SK-N-SH (cell line): ENCODE measurements at regions not wholly inside any gene's neighbourhood (a gene's known extent, or its start where the extent isn't known, plus 50 kb on each side); places are given as distances from the start of the nearest gene placed in this dataset.

ENCODE experiments used
- CTCF ChIA-PET: fragments of 300-600, 350-600 bp; formaldehyde crosslinking; extraction: SDS; loops from one replicate; lab custom pipeline; 2021; lab: Yijun Ruan, JAX
- POLR2A ChIA-PET: fragments of 350-600 bp; sonication (Branson Sonifier 250); formaldehyde crosslinking; extraction: SDS; loops from one replicate; lab custom pipeline; 2020; ENCODE audit warnings: antibody characterized with exemption, inconsistent platforms; lab: Yijun Ruan, JAX
- DNase-seq: peaks from one replicate; pipeline ENCODE4 v3.0.0; 2012
- H2AFZ ChIP-seq: fragments of 200-600 bp; sonication (generic); 2 replicates; pipeline ENCODE4 v1.8.1; 2016; ENCODE audit warnings: antibody characterized with exemption, mild to moderate bottlenecking, low read depth
- H3F3A ChIP-seq: fragments of 200-600 bp; sonication (generic); replicated peaks from 2 replicates; pipeline ENCODE3; 2016; ENCODE audit warnings: antibody characterized with exemption, mild to moderate bottlenecking; ENCODE audit not compliant: insufficient read depth
- H3K27ac ChIP-seq, 2 experiments: fragments of 200-500 bp in 1 of 2; fragments of 200-600 bp in 1 of 2; sonication (Bioruptor generic) in 1 of 2; sonication (generic), shearing (Covaris generic) in 1 of 2; 2 replicates each; pipeline versions ENCODE4 v1.5.1 to v1.6.1; 2014 to 2016; ENCODE audit warnings: low read depth in 2 of 2, inconsistent platforms in 1 of 2, low read length in 1 of 2, mild to moderate bottlenecking in 1 of 2, mixed read lengths in 1 of 2
- H3K27me3 ChIP-seq: fragments of 200-600 bp; sonication (generic), shearing (Covaris generic); 2 replicates; pipeline ENCODE4 v1.6.1; 2016; ENCODE audit warnings: mixed run types; ENCODE audit not compliant: insufficient read depth
- H3K36me3 ChIP-seq, 2 experiments: fragments of 200-500 bp in 1 of 2; fragments of 200-600 bp in 1 of 2; sonication (Bioruptor generic) in 1 of 2; sonication (generic) in 1 of 2; replicated peaks in 1 of 2; 2 replicates each; pipeline versions ENCODE3 to v1.5.1; 2014 to 2016; ENCODE audit warnings: low read length in 1 of 2, mild to moderate bottlenecking in 1 of 2; ENCODE audit not compliant: insufficient read depth in 2 of 2, control insufficient read depth in 1 of 2
- H3K4me1 ChIP-seq, 2 experiments: fragments of 200-500 bp in 1 of 2; fragments of 200-600 bp in 1 of 2; sonication (Bioruptor generic) in 1 of 2; sonication (generic), shearing (Covaris generic) in 1 of 2; 2 replicates each; pipeline versions ENCODE4 v1.5.1 to v1.6.1; 2014 to 2016; ENCODE audit warnings: low read depth in 1 of 2, low read length in 1 of 2, mixed run types in 1 of 2; ENCODE audit not compliant: insufficient read depth in 2 of 2, control insufficient read depth in 1 of 2
- H3K4me2 ChIP-seq: fragments of 200-600 bp; sonication (generic), shearing (Covaris generic); 2 replicates; pipeline ENCODE4 v1.6.1; 2017; ENCODE audit warnings: mixed run types
- H3K4me3 ChIP-seq, 2 experiments: fragments of 200-500 bp in 1 of 2; fragments of 200-600 bp in 1 of 2; sonication (Bioruptor generic) in 1 of 2; sonication (generic), shearing (Covaris generic) in 1 of 2; 2 replicates each; pipeline versions ENCODE4 v1.5.1 to v1.8.1; 2014 to 2016; ENCODE audit warnings: low read depth in 2 of 2, inconsistent platforms in 1 of 2, low read length in 1 of 2, mild to moderate bottlenecking in 1 of 2, mixed read lengths in 1 of 2, moderate library complexity in 1 of 2
- H3K79me2 ChIP-seq: fragments of 200-600 bp; sonication (generic); 2 replicates; pipeline ENCODE4 v1.8.1; 2017; ENCODE audit warnings: mild to moderate bottlenecking; ENCODE audit not compliant: insufficient read depth
- H3K9ac ChIP-seq: fragments of 200-600 bp; sonication (generic); 2 replicates; pipeline ENCODE4 v1.6.1; 2017; ENCODE audit warnings: mixed run types
- H3K9me2 ChIP-seq: fragments of 200-600 bp; sonication (generic); 2 replicates; pipeline ENCODE4 v1.6.1; 2017; ENCODE audit warnings: mixed run types
- H3K9me3 ChIP-seq: fragments of 200-600 bp; sonication (generic); 2 replicates; pipeline ENCODE4 v1.6.1; 2017; ENCODE audit warnings: mixed run types, mild to moderate bottlenecking, moderate library complexity
- H4K20me1 ChIP-seq: fragments of 200-600 bp; sonication (generic); 2 replicates; pipeline ENCODE4 v1.6.1; 2017; ENCODE audit warnings: mild to moderate bottlenecking, mixed run types; ENCODE audit not compliant: insufficient read depth
- CHD2 ChIP-seq: fragments of 150-350 bp; IDR thresholded peaks from 2 replicates; pipeline ENCODE4 v1.6.1; 2018; ENCODE audit warnings: low read length; ENCODE audit not compliant: partially characterized antibody
- ELF1 ChIP-seq: IDR thresholded peaks from 2 replicates; pipeline ENCODE4 v1.4.0; 2012
- EP300 ChIP-seq, 2 experiments: IDR thresholded peaks; 2 replicates each; pipeline versions ENCODE4 v1.4.0 to v1.6.1; 2012; ENCODE audit warnings: borderline replicate concordance in 1 of 2, low read depth in 1 of 2, low read length in 1 of 2
- FOSL2 ChIP-seq: IDR thresholded peaks from 2 replicates; pipeline ENCODE4 v1.4.0; 2012; ENCODE audit warnings: low read depth, mild to moderate bottlenecking, moderate library complexity, borderline replicate concordance
- FOXM1 ChIP-seq: IDR thresholded peaks from 2 replicates; pipeline ENCODE4 v1.4.0; 2012; ENCODE audit warnings: low read depth, mild to moderate bottlenecking
- GABPA ChIP-seq: IDR thresholded peaks from 2 replicates; pipeline ENCODE4 v1.4.0; 2012; ENCODE audit warnings: low read depth, mild to moderate bottlenecking
- GATA2 ChIP-seq: sonication (generic); formaldehyde crosslinking; IDR thresholded peaks from 2 replicates; pipeline ENCODE4 v1.5.0; 2020; ENCODE audit warnings: mild to moderate bottlenecking, missing genetic modification reagents
- MEF2A ChIP-seq: IDR thresholded peaks from 2 replicates; pipeline ENCODE4 v1.4.0; 2012; ENCODE audit warnings: low read depth, borderline replicate concordance
- MXI1 ChIP-seq: IDR thresholded peaks from 2 replicates; pipeline ENCODE4 v1.6.1; 2012; ENCODE audit warnings: mild to moderate bottlenecking, low read depth, low read length, improper control_type of control experiment
- NFIC ChIP-seq: IDR thresholded peaks from 2 replicates; pipeline ENCODE4 v1.4.0; 2012; ENCODE audit warnings: borderline replicate concordance
- NRF1 ChIP-seq: IDR thresholded peaks from 2 replicates; pipeline ENCODE4 v1.6.1; 2012; ENCODE audit warnings: low read depth, mild to moderate bottlenecking, low read length
- RCOR1 ChIP-seq: fragments of 150-350 bp; IDR thresholded peaks from 2 replicates; pipeline ENCODE4 v1.6.1; 2017; ENCODE audit warnings: antibody characterized with exemption, low read length
- RFX5 ChIP-seq: IDR thresholded peaks from 2 replicates; pipeline ENCODE4 v1.6.1; 2012; ENCODE audit warnings: mild to moderate bottlenecking, improper control_type of control experiment, low read length
- SMC3 ChIP-seq: IDR thresholded peaks from 2 replicates; pipeline ENCODE4 v1.6.1; 2012; ENCODE audit warnings: low read depth, low read length, improper control_type of control experiment
- TAF1 ChIP-seq: IDR thresholded peaks from 2 replicates; pipeline ENCODE4 v1.6.1; 2012; ENCODE audit warnings: low read depth, mild to moderate bottlenecking, low read length, moderate library complexity, borderline replicate concordance
- TCF12 ChIP-seq: IDR thresholded peaks from 2 replicates; pipeline ENCODE4 v1.4.0; 2012
- YY1 ChIP-seq: IDR thresholded peaks from 2 replicates; pipeline ENCODE4 v1.4.0; 2012; ENCODE audit warnings: low read depth, mild to moderate bottlenecking
- WGBS: methylation state at CpG from one replicate; pipeline ENCODE4 v1.1.6; 2017; ENCODE audit warnings: low lambda C conversion rate; 5-methylcytosine and 5-hydroxymethylcytosine counted together
- TF ChIP-seq, protein P1 (sequence below): IDR thresholded peaks from 2 replicates; pipeline ENCODE4 v1.4.0; 2012; ENCODE audit warnings: low read depth, borderline replicate concordance
- TF ChIP-seq, protein P2 (sequence below): IDR thresholded peaks from 2 replicates; pipeline ENCODE4 v1.6.1; 2012; ENCODE audit warnings: mild to moderate bottlenecking, low read depth, low read length, moderate library complexity
- TF ChIP-seq, protein P3 (sequence below): IDR thresholded peaks from 2 replicates; pipeline ENCODE4 v1.4.0; 2012; ENCODE audit warnings: low read depth, borderline replicate concordance

DNA sequence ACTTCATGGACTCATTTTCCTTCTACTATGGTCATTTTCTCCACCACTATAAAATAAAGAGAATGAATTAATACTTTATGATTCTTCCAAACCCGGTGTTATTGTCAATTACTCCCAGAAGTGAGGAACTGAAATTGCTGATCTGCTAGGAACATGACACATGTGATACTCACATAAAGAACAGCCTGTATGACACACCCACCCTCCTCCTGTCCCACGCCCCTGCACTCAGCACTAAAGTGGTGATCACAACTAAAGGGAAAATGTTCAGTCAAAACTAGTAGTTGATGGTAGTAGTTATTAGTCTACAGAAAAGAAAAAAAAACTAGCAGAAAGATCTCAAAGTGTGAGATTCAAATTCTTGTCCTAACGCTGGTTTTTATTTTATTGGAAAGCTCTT, 1508.3 kb downstream of the RAPGEF2 start:
- H3F3A ChIP-seq, result peaks cover 3% of the 10 kb centered on the region
- no peaks in the 10 kb centered on the region for H3K27me3 ChIP-seq
- no peak overlapping the region for H3K4me2 ChIP-seq
- no peaks in the 10 kb centered on the region for H3K4me1 ChIP-seq
- no peaks in the 10 kb centered on the region for H3K36me3 ChIP-seq
- WGBS, result 23% methylated on average over 3 of the region's 3 CpGs
- no peak overlapping the region for H3K9ac ChIP-seq
- TF ChIP-seq TAF1 (no peak), EP300 (IDR thresholded peaks at IDR 0.05; ENCODE audit: borderline replicate concordance in 1 of 2, low read depth in 1 of 2, low read length in 1 of 2) (no peak), NFIC (no peak), RCOR1 (no peak), SMC3 (no peak), FOXM1 (no peak), FOSL2 (no peak), GATA2 (no peak), MEF2A (no peak), ELF1 (no peak), RFX5 (no peak), TCF12 (no peak), MXI1 (no peak), CHD2 (no peak), GABPA (no peak), YY1 (no peak), NRF1 (no peak)
- TF ChIP-seq, protein P1, sequence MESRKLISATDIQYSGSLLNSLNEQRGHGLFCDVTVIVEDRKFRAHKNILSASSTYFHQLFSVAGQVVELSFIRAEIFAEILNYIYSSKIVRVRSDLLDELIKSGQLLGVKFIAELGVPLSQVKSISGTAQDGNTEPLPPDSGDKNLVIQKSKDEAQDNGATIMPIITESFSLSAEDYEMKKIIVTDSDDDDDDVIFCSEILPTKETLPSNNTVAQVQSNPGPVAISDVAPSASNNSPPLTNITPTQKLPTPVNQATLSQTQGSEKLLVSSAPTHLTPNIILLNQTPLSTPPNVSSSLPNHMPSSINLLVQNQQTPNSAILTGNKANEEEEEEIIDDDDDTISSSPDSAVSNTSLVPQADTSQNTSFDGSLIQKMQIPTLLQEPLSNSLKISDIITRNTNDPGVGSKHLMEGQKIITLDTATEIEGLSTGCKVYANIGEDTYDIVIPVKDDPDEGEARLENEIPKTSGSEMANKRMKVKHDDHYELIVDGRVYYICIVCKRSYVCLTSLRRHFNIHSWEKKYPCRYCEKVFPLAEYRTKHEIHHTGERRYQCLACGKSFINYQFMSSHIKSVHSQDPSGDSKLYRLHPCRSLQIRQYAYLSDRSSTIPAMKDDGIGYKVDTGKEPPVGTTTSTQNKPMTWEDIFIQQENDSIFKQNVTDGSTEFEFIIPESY, result no peak
- TF ChIP-seq, protein P2, sequence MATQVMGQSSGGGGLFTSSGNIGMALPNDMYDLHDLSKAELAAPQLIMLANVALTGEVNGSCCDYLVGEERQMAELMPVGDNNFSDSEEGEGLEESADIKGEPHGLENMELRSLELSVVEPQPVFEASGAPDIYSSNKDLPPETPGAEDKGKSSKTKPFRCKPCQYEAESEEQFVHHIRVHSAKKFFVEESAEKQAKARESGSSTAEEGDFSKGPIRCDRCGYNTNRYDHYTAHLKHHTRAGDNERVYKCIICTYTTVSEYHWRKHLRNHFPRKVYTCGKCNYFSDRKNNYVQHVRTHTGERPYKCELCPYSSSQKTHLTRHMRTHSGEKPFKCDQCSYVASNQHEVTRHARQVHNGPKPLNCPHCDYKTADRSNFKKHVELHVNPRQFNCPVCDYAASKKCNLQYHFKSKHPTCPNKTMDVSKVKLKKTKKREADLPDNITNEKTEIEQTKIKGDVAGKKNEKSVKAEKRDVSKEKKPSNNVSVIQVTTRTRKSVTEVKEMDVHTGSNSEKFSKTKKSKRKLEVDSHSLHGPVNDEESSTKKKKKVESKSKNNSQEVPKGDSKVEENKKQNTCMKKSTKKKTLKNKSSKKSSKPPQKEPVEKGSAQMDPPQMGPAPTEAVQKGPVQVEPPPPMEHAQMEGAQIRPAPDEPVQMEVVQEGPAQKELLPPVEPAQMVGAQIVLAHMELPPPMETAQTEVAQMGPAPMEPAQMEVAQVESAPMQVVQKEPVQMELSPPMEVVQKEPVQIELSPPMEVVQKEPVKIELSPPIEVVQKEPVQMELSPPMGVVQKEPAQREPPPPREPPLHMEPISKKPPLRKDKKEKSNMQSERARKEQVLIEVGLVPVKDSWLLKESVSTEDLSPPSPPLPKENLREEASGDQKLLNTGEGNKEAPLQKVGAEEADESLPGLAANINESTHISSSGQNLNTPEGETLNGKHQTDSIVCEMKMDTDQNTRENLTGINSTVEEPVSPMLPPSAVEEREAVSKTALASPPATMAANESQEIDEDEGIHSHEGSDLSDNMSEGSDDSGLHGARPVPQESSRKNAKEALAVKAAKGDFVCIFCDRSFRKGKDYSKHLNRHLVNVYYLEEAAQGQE, result no peak
- TF ChIP-seq, protein P3, sequence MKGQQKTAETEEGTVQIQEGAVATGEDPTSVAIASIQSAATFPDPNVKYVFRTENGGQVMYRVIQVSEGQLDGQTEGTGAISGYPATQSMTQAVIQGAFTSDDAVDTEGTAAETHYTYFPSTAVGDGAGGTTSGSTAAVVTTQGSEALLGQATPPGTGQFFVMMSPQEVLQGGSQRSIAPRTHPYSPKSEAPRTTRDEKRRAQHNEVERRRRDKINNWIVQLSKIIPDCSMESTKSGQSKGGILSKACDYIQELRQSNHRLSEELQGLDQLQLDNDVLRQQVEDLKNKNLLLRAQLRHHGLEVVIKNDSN, result no peak
- no peaks in the 10 kb centered on the region for H3K9me2 ChIP-seq
- no peaks in the 10 kb centered on the region for H4K20me1 ChIP-seq
- no peak overlapping the region for H2AFZ ChIP-seq
- no peak for DNase-seq
- ChIA-PET CTCF (no interaction called here), POLR2A (no interaction called here)
- H3K79me2 ChIP-seq, result no peaks in the 10 kb centered on the region
- no peak overlapping the region for H3K4me3 ChIP-seq
- H3K27ac ChIP-seq, result no peak overlapping the region
- no peaks in the 10 kb centered on the region for H3K9me3 ChIP-seq
